ENCODE measurements at regions not wholly inside any gene's neighbourhood (a gene's known extent, or its start where the extent isn't known, plus 50 kb on each side); places are given as distances from the start of the nearest gene placed in this dataset.

DNA sequence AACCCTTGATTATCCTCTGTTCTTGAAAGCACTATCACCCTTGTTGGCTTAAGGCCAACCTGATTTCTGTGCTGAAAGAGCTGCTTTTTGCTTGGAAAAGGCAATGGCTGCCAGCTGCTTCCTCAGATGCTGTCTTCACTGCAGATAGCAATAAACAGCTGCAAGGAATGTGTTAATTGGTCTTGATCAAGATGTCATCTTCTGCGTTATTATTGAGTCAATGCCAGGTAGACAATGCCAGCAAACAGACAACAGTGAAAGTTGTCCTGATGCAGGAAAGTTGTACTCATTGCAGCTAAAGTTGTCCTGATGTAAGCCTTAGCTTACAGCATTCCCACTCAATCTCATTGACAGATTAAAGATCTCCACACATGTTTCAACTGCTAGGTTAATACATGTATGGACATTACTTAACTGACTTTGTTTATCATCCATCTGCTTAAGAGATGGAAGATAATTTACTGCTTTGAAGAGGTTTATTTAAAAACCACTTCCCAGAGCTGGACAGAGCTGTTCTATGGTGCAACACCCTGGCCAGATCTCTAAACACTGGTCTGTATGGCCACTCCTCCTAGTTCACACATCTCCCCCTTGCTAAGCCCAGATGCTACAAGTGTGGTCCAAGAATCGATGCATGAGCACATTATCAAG lies 251.0 kb upstream of the MCTP2 start:
- TF ChIP-seq, protein P1, sequence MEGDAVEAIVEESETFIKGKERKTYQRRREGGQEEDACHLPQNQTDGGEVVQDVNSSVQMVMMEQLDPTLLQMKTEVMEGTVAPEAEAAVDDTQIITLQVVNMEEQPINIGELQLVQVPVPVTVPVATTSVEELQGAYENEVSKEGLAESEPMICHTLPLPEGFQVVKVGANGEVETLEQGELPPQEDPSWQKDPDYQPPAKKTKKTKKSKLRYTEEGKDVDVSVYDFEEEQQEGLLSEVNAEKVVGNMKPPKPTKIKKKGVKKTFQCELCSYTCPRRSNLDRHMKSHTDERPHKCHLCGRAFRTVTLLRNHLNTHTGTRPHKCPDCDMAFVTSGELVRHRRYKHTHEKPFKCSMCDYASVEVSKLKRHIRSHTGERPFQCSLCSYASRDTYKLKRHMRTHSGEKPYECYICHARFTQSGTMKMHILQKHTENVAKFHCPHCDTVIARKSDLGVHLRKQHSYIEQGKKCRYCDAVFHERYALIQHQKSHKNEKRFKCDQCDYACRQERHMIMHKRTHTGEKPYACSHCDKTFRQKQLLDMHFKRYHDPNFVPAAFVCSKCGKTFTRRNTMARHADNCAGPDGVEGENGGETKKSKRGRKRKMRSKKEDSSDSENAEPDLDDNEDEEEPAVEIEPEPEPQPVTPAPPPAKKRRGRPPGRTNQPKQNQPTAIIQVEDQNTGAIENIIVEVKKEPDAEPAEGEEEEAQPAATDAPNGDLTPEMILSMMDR (IDR thresholded peaks at IDR 0.05) = no peak
- no peak for TF ChIP-seq POLR2A (IDR thresholded peaks at IDR 0.05)

All from tibial nerve (tissue), 3 donors.